ENCODE measurements at regions not wholly inside any gene's neighbourhood (a gene's known extent, or its start where the extent isn't known, plus 50 kb on each side); places are given as distances from the start of the nearest gene placed in this dataset.

DNA sequence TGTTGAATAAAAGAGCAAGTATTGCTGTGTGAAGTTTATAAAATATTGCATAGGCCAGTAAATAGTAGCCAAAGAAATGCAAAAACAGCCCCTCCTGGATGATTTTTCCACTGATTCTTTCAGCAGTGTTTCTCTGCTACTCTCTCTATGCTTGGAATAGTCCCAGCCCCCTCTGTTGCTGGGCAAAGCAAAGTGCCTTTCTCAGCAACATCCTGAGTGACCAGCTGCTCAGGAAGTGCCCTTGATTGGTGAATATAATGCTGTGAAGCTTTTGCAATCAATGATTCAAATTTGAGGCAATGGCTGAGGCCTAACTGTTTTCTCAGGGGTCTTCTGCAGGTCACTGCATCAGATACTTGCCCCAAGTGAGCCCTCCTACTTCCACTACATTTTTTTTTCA lies 656.7 kb downstream of the ZNF674 start:
- in situ Hi-C loops (cut with MboI; ENCODE audit: low sequenced_read_pairs, unreplicated experiment): no loop called here
- DNase-seq (ENCODE audit: low spot score): no peak
- TF ChIP-seq, protein P1, sequence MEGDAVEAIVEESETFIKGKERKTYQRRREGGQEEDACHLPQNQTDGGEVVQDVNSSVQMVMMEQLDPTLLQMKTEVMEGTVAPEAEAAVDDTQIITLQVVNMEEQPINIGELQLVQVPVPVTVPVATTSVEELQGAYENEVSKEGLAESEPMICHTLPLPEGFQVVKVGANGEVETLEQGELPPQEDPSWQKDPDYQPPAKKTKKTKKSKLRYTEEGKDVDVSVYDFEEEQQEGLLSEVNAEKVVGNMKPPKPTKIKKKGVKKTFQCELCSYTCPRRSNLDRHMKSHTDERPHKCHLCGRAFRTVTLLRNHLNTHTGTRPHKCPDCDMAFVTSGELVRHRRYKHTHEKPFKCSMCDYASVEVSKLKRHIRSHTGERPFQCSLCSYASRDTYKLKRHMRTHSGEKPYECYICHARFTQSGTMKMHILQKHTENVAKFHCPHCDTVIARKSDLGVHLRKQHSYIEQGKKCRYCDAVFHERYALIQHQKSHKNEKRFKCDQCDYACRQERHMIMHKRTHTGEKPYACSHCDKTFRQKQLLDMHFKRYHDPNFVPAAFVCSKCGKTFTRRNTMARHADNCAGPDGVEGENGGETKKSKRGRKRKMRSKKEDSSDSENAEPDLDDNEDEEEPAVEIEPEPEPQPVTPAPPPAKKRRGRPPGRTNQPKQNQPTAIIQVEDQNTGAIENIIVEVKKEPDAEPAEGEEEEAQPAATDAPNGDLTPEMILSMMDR (IDR thresholded peaks at IDR 0.05; ENCODE audit: borderline replicate concordance, control extremely low read depth, extremely low read depth, insufficient read depth, missing control alignments): no peak

DNA sequence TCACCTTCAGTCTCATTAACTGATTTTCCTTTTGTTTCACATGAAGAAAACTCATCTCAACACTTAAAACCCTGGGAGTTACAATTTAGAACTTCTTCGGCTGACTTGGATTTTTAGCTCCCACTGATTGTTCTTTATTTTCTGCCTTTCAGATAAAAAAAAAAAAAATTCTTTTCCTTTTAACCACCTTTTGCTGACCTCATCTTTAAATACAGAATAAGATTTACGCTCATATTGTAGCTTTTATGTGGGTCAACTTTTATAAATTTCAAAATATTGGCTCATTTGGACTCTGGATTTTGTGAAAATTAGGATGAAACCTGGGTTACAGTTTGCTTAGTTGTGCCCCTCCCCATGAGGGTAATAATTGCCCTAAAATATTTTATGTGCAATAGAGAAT lies 659.3 kb downstream of the ZNF674 start:
- no peak for DNase-seq (ENCODE audit: low spot score)
- TF ChIP-seq, protein P1 (IDR thresholded peaks at IDR 0.05; ENCODE audit: borderline replicate concordance, control extremely low read depth, extremely low read depth, insufficient read depth, missing control alignments): no peak
- in situ Hi-C loops (cut with MboI; ENCODE audit: low sequenced_read_pairs, unreplicated experiment): no loop called here

DNA sequence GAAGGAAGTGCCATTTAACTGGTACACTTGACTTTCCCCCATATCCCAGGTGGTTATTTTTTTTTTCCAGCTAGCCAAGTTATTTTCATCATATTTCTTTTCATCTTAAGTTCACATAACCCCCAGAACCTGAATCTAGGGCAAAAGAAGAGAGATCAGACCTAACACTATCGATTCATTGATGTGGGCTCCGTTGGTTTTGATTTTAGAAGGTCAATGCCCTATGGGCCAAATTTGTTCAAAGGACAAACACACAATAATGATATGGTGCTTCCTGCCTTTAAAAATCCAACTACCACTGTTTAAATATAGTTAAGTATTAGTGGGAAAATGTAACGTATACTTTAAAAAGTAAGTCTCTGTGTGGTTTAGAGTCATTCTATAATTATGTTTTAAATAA lies 665.7 kb downstream of the ZNF674 start:
- TF ChIP-seq, protein P1 (IDR thresholded peaks at IDR 0.05; ENCODE audit: borderline replicate concordance, control extremely low read depth, extremely low read depth, insufficient read depth, missing control alignments): no peak
- DNase-seq (ENCODE audit: low spot score): no peak
- in situ Hi-C loops (cut with MboI; ENCODE audit: low sequenced_read_pairs, unreplicated experiment): no loop called here

DNA sequence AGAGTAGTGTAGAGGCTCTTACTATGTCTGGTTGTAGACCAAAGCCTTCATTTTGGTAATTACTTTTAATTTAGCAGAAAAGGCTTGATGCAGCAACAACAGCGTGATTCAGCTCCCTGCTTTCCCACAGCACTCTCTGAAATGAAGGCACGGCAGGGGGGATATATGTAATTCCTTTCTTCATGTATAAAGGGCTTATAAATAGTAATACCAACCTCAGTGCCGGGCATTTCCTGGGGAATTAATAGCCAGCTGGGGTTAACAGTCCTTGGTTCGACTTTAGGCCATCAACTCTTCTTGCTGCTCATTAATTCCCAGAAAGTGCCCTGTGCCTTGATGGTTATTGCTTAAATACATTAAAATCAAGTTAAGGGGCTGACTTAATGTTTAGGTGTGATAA lies 669.0 kb downstream of the ZNF674 start:
- DNase-seq (ENCODE audit: low spot score): no peak
- in situ Hi-C loops (cut with MboI; ENCODE audit: low sequenced_read_pairs, unreplicated experiment): no loop called here
- TF ChIP-seq, protein P1 (IDR thresholded peaks at IDR 0.05; ENCODE audit: borderline replicate concordance, control extremely low read depth, extremely low read depth, insufficient read depth, missing control alignments): no peak

DNA sequence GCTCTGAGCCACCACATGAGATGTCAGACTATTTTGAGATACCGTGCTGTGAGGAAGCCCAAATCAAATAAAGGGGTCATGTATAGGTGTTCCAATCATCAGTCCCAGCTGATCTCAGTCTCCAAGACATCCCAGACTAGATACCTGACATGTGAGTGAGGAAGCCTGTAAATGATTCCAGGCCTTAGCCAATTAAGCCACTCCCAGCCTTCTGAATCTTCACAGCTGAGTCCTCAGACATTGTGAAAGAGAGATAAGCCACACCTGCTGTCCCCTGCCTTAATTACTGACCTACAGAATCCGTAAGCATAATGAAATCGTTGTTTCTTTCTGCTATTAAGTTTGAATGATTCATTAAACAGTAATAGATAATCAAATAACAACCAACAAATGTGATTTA lies 671.4 kb downstream of the ZNF674 start:
- in situ Hi-C loops (cut with MboI; ENCODE audit: low sequenced_read_pairs, unreplicated experiment): no loop called here
- TF ChIP-seq, protein P1 (IDR thresholded peaks at IDR 0.05; ENCODE audit: borderline replicate concordance, control extremely low read depth, extremely low read depth, insufficient read depth, missing control alignments): no peak
- DNase-seq (ENCODE audit: low spot score): no peak

- in situ Hi-C loops (cut with MboI; ENCODE audit: low sequenced_read_pairs, unreplicated experiment): no loop called here
- TF ChIP-seq, protein P1 (IDR thresholded peaks at IDR 0.05; ENCODE audit: borderline replicate concordance, control extremely low read depth, extremely low read depth, insufficient read depth, missing control alignments): no peak
- DNase-seq (ENCODE audit: low spot score): no peak
Observed at GRCh38 chrX:45872480-45872879, 671.8 kb upstream of the DIPK2B start.

GRCh38 chrX:45868425-45868824 lies 667.7 kb upstream of the DIPK2B start:
- in situ Hi-C loops (cut with MboI; ENCODE audit: low sequenced_read_pairs, unreplicated experiment): no loop called here
- DNase-seq (ENCODE audit: low spot score): no peak
- TF ChIP-seq, protein P1 (IDR thresholded peaks at IDR 0.05; ENCODE audit: borderline replicate concordance, control extremely low read depth, extremely low read depth, insufficient read depth, missing control alignments): no peak
